Activated CD4-positive, alpha-beta T cell treated with anti-CD3 and anti-CD28 coated beads, Interleukin-2, amount 50 U/mL, for 48 hours (primary cell): ENCODE measurements at regions not wholly inside any gene's neighbourhood (a gene's known extent, or its start where the extent isn't known, plus 50 kb on each side); places are given as distances from the start of the nearest gene placed in this dataset.
"Not testable (repeated sequence)": the region's sequence is repeated elsewhere in the genome, so short reads cannot be mapped to it uniquely, and the experiment has no call there.

Source experiments
- DNase-seq, 2 experiments: peaks; one replicate each; pipeline ENCODE4 v3.0.0-alpha.2; 2020

GRCh38 chr9:32004431-32005076 is 379.9 kb upstream of the ACO1 start:
- no peak for DNase-seq

- no peak for DNase-seq
These were observed 374.1 kb upstream of the ACO1 start for GRCh38 chr9:32010322-32010721.

- DNase-seq: no peak
These were observed 373.4 kb upstream of the ACO1 start for GRCh38 chr9:32011049-32011448.

GRCh38 chr9:32015795-32016194 is 368.6 kb upstream of the ACO1 start:
- DNase-seq: no peak

- no peak for DNase-seq
These were observed 338.9 kb upstream of the ACO1 start for GRCh38 chr9:32045513-32045912.

GRCh38 chr9:32067261-32067660 is 317.2 kb upstream of the ACO1 start:
- DNase-seq: no peak

- DNase-seq: no peak
These were observed 315.2 kb upstream of the ACO1 start for GRCh38 chr9:32069169-32069813.

GRCh38 chr9:32069969-32070368 is 314.5 kb upstream of the ACO1 start:
- no peak for DNase-seq

- no peak for DNase-seq
These were observed 311.9 kb upstream of the ACO1 start for GRCh38 chr9:32072570-32072969.

GRCh38 chr9:32092031-32092430 is 292.4 kb upstream of the ACO1 start:
- DNase-seq: no peak

GRCh38 chr9:32117291-32117690 is 267.2 kb upstream of the ACO1 start:
- DNase-seq: no peak

- DNase-seq: no peak
These were observed 255.9 kb upstream of the ACO1 start for GRCh38 chr9:32128546-32128945.

GRCh38 chr9:32130709-32131108 is 253.7 kb upstream of the ACO1 start:
- not testable (repeated sequence) for DNase-seq

- no peak for DNase-seq
These were observed 247.6 kb upstream of the ACO1 start for GRCh38 chr9:32136700-32137339.

GRCh38 chr9:32142074-32142473 is 242.4 kb upstream of the ACO1 start:
- no peak for DNase-seq

GRCh38 chr9:32148553-32148952 is 235.9 kb upstream of the ACO1 start:
- not testable (repeated sequence) for DNase-seq

GRCh38 chr9:32161209-32161608 is 223.2 kb upstream of the ACO1 start:
- DNase-seq: no peak

- no peak for DNase-seq
These were observed 222.7 kb upstream of the ACO1 start for GRCh38 chr9:32161720-32162119.

- DNase-seq: not testable (repeated sequence)
These were observed 218.1 kb upstream of the ACO1 start for GRCh38 chr9:32166316-32166715.

- DNase-seq: no peak
These were observed 213.1 kb upstream of the ACO1 start for GRCh38 chr9:32171339-32171738.

- no peak for DNase-seq
These were observed 212.2 kb upstream of the ACO1 start for GRCh38 chr9:32172256-32172655.

- no peak for DNase-seq
These were observed 207.0 kb upstream of the ACO1 start for GRCh38 chr9:32177396-32177795.

GRCh38 chr9:32180597-32180996 is 203.8 kb upstream of the ACO1 start:
- DNase-seq: no peak

GRCh38 chr9:32200241-32200640 is 184.2 kb upstream of the ACO1 start:
- no peak for DNase-seq
